ENCODE measurements at regions not wholly inside any gene's neighbourhood (a gene's known extent, or its start where the extent isn't known, plus 50 kb on each side); places are given as distances from the start of the nearest gene placed in this dataset.
"Not testable (repeated sequence)": the region's sequence is repeated elsewhere in the genome, so short reads cannot be mapped to it uniquely, and the experiment has no call there.

GRCh38 chr10:29815572-29815971, 180.8 kb upstream of the SVIL start:
- Histone ChIP-seq H3K9ac (ENCODE audit: insufficient read length, low read depth) (no peak overlapping the region), H3K4me1 (ENCODE audit: insufficient read depth, insufficient read length) (peaks cover 4% of the 10 kb centered on the region), H3K9me3 (ENCODE audit: insufficient read depth, low read length) (no peaks in the 10 kb centered on the region), H3K27me3 (ENCODE audit: insufficient read depth, insufficient read length) (no peaks in the 10 kb centered on the region), H3K36me3 (ENCODE audit: insufficient read depth, insufficient read length, low read length) (no peaks in the 10 kb centered on the region), H3K4me3 (ENCODE audit: insufficient read length, low read depth) (no peak overlapping the region)
- no peak for DNase-seq (ENCODE audit: low read depth, low spot score)
- no peak for TF ChIP-seq YY1 (IDR thresholded peaks at IDR 0.05; ENCODE audit: insufficient read depth, insufficient read length)
- TF ChIP-seq ZNF274 (IDR thresholded peaks at IDR 0.05; ENCODE audit: low read depth, low read length) = no peak
- no peak for TF ChIP-seq SUZ12 (IDR thresholded peaks at IDR 0.05; ENCODE audit: extremely low read depth, insufficient read depth, insufficient read length)

- H3K4me1 ChIP-seq (ENCODE audit: insufficient read depth, insufficient read length) = peaks cover 4% of the 10 kb centered on the region
- H3K4me3 ChIP-seq (ENCODE audit: insufficient read length, low read depth) = no peak overlapping the region
- no peak overlapping the region for H3K9ac ChIP-seq (ENCODE audit: insufficient read length, low read depth)
- H3K9me3 ChIP-seq (ENCODE audit: insufficient read depth, low read length) = no peaks in the 10 kb centered on the region
- no peak for TF ChIP-seq SUZ12 (IDR thresholded peaks at IDR 0.05; ENCODE audit: extremely low read depth, insufficient read depth, insufficient read length)
- TF ChIP-seq ZNF274 (IDR thresholded peaks at IDR 0.05; ENCODE audit: low read depth, low read length) = no peak
- TF ChIP-seq YY1 (IDR thresholded peaks at IDR 0.05; ENCODE audit: insufficient read depth, insufficient read length) = no peak
- no peaks in the 10 kb centered on the region for H3K27me3 ChIP-seq (ENCODE audit: insufficient read depth, insufficient read length)
- no peaks in the 10 kb centered on the region for H3K36me3 ChIP-seq (ENCODE audit: insufficient read depth, insufficient read length, low read length)
- no peak for DNase-seq (ENCODE audit: low read depth, low spot score)
Measured at GRCh38 chr10:29811751-29812427, 177.1 kb upstream of the SVIL start.

DNA sequence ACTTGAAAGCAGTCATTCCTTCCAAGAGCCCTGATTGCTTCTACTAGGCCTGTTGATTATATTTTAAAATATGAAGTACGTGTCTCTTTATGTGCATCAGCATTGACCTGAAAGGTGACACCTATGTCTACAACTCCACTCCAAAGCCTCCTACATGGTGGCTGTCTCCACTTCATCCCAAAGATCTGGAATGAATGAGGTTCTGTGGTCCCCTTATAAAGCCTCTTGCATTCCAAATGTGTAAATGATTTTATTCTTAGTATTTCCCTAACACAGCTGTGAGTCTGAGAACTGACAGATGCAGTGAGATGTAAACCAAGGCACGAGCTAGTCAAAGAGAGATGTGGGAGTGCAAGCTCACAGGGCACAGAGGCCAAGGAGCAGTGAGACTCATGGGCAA, 176.0 kb upstream of the SVIL start:
- Histone ChIP-seq H3K9me3 (ENCODE audit: insufficient read depth, low read length) (no peaks in the 10 kb centered on the region), H3K36me3 (ENCODE audit: insufficient read depth, insufficient read length, low read length) (no peaks in the 10 kb centered on the region), H3K27me3 (ENCODE audit: insufficient read depth, insufficient read length) (no peaks in the 10 kb centered on the region), H3K9ac (ENCODE audit: insufficient read length, low read depth) (no peak overlapping the region), H3K4me3 (ENCODE audit: insufficient read length, low read depth) (no peak overlapping the region), H3K4me1 (ENCODE audit: insufficient read depth, insufficient read length) (peaks cover 4% of the 10 kb centered on the region)
- no peak for TF ChIP-seq SUZ12 (IDR thresholded peaks at IDR 0.05; ENCODE audit: extremely low read depth, insufficient read depth, insufficient read length)
- TF ChIP-seq YY1 (IDR thresholded peaks at IDR 0.05; ENCODE audit: insufficient read depth, insufficient read length) = no peak
- TF ChIP-seq ZNF274 (IDR thresholded peaks at IDR 0.05; ENCODE audit: low read depth, low read length) = no peak
- DNase-seq (ENCODE audit: low read depth, low spot score) = no peak

- not testable (repeated sequence) for H3K4me1 ChIP-seq (ENCODE audit: insufficient read depth, insufficient read length); DNase-seq (ENCODE audit: low read depth, low spot score); H3K4me3 ChIP-seq (ENCODE audit: insufficient read length, low read depth); H3K9me3 ChIP-seq (ENCODE audit: insufficient read depth, low read length); H3K9ac ChIP-seq (ENCODE audit: insufficient read length, low read depth); H3K27me3 ChIP-seq (ENCODE audit: insufficient read depth, insufficient read length); H3K36me3 ChIP-seq (ENCODE audit: insufficient read depth, insufficient read length, low read length)
Measured at GRCh38 chr10:29810231-29810630, 175.5 kb upstream of the SVIL start.

- H3K36me3 ChIP-seq (ENCODE audit: insufficient read depth, insufficient read length, low read length) = no peaks in the 10 kb centered on the region
- no peak overlapping the region for H3K4me3 ChIP-seq (ENCODE audit: insufficient read length, low read depth)
- H3K9me3 ChIP-seq (ENCODE audit: insufficient read depth, low read length) = 0 out of 2 replicates have a peak, but pooled peaks cover 9% of the 10 kb centered on the region
- no peak for DNase-seq (ENCODE audit: low read depth, low spot score)
- H3K4me1 ChIP-seq (ENCODE audit: insufficient read depth, insufficient read length) = peaks cover 4% of the 10 kb centered on the region
- no peaks in the 10 kb centered on the region for H3K27me3 ChIP-seq (ENCODE audit: insufficient read depth, insufficient read length)
- TF ChIP-seq ZNF274 (IDR thresholded peaks at IDR 0.05; ENCODE audit: low read depth, low read length) (no peak), YY1 (IDR thresholded peaks at IDR 0.05; ENCODE audit: insufficient read depth, insufficient read length) (no peak), SUZ12 (IDR thresholded peaks at IDR 0.05; ENCODE audit: extremely low read depth, insufficient read depth, insufficient read length) (no peak)
- H3K9ac ChIP-seq (ENCODE audit: insufficient read length, low read depth) = no peak overlapping the region
Measured at GRCh38 chr10:29809383-29809782, 174.6 kb upstream of the SVIL start.

DNA sequence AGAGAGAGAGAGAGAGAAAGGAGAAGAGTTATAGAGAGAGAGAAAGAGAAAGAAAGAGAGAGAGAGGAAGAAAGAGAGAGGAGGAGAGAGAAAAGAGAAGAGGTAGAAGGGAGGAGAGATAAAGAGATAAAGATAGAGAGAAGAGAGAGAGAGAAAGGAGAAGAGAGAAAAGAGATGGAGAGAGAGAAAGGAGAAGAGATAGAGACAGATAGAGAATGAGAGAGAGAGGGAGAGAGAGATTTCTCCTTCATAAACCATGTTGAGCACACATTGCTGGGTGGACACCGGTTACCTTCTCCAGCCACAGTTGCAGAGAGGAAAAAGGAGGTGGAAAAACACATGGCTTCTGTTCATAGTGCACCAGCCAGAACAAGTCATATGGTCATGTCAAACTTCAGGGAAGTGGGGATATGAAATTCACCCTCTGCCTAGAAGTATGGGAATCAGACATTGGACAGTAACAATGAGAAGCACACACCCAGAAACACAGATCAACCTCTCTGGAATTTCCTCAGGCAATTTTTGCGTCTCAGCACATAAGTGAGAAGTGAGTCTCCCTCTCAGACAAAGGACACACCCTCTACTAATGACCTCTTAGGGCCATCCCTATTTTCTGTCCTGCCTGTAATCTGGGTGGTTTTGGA, 172.5 kb upstream of the SVIL start:
- no peaks in the 10 kb centered on the region for H3K27me3 ChIP-seq (ENCODE audit: insufficient read depth, insufficient read length)

DNA sequence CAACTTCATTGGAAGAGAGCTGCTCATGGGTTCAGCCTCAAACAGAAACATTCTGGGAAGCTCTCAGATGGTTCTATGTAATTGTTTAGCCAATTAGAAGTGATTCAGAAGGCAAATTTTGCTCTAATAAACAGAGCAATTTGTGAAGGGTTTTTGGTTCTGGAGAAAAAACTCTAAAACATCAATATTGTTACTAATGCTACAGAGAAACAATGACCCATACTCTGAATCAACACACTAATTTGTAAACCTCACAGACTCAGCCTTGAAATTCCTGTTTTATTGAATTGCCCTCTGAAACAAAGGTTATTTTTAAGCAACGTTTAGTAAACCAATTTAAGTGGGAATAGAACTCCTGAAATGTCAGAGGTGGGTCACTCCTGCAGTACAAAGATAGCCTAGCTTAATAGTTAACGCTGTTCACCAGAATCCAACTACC, 171.6 kb upstream of the SVIL start:
- Histone ChIP-seq H3K4me1 (ENCODE audit: insufficient read depth, insufficient read length) (no peaks in the 10 kb centered on the region), H3K4me3 (ENCODE audit: insufficient read length, low read depth) (no peak overlapping the region), H3K36me3 (ENCODE audit: insufficient read depth, insufficient read length, low read length) (no peaks in the 10 kb centered on the region), H3K9me3 (ENCODE audit: insufficient read depth, low read length) (0 out of 2 replicates have a peak, but pooled peaks cover 9% of the 10 kb centered on the region), H3K9ac (ENCODE audit: insufficient read length, low read depth) (no peak overlapping the region), H3K27me3 (ENCODE audit: insufficient read depth, insufficient read length) (no peaks in the 10 kb centered on the region)
- TF ChIP-seq SUZ12 (IDR thresholded peaks at IDR 0.05; ENCODE audit: extremely low read depth, insufficient read depth, insufficient read length) (no peak), YY1 (IDR thresholded peaks at IDR 0.05; ENCODE audit: insufficient read depth, insufficient read length) (no peak), ZNF274 (IDR thresholded peaks at IDR 0.05; ENCODE audit: low read depth, low read length) (no peak)
- DNase-seq (ENCODE audit: low read depth, low spot score) = no peak

More for the DNA sequence above, 172.5 kb upstream of the SVIL start:
- Histone ChIP-seq H3K4me3 (ENCODE audit: insufficient read length, low read depth) (no peak overlapping the region), H3K4me1 (ENCODE audit: insufficient read depth, insufficient read length) (no peaks in the 10 kb centered on the region), H3K9me3 (ENCODE audit: insufficient read depth, low read length) (0 out of 2 replicates have a peak, but pooled peaks cover 9% of the 10 kb centered on the region), H3K36me3 (ENCODE audit: insufficient read depth, insufficient read length, low read length) (no peaks in the 10 kb centered on the region), H3K9ac (ENCODE audit: insufficient read length, low read depth) (no peak overlapping the region)
- TF ChIP-seq SUZ12 (IDR thresholded peaks at IDR 0.05; ENCODE audit: extremely low read depth, insufficient read depth, insufficient read length) (no peak), YY1 (IDR thresholded peaks at IDR 0.05; ENCODE audit: insufficient read depth, insufficient read length) (no peak), ZNF274 (IDR thresholded peaks at IDR 0.05; ENCODE audit: low read depth, low read length) (no peak)
- DNase-seq (ENCODE audit: low read depth, low spot score) = no peak
